Stimulated activated CD8-positive, alpha-beta memory T cell treated with anti-CD3 and anti-CD28 coated beads, Interleukin-15, amount 100 ng/mL, for 24 hours (primary cell): ENCODE measurements at regions not wholly inside any gene's neighbourhood (a gene's known extent, or its start where the extent isn't known, plus 50 kb on each side); places are given as distances from the start of the nearest gene placed in this dataset.
"Not testable (repeated sequence)": the region's sequence is repeated elsewhere in the genome, so short reads cannot be mapped to it uniquely, and the experiment has no call there.

Source experiments
- DNase-seq: peaks from one replicate; pipeline ENCODE4 v3.0.0-alpha.2; 2020; ENCODE audit warnings: low read depth

- not testable (repeated sequence) for DNase-seq
These were observed 999.3 kb upstream of the ZEB2 start for GRCh38 chr2:145519254-145519653.

GRCh38 chr2:145511946-145512345 is 992.0 kb upstream of the ZEB2 start:
- no peak for DNase-seq

GRCh38 chr2:145503511-145503910 is 983.6 kb upstream of the ZEB2 start:
- no peak for DNase-seq

GRCh38 chr2:145501920-145502319 is 982.0 kb upstream of the ZEB2 start:
- DNase-seq: no peak

GRCh38 chr2:145495590-145495989 is 975.7 kb upstream of the ZEB2 start:
- no peak for DNase-seq

- no peak for DNase-seq
These were observed 974.5 kb upstream of the ZEB2 start for GRCh38 chr2:145494441-145494840.

- no peak for DNase-seq
These were observed 968.7 kb upstream of the ZEB2 start for GRCh38 chr2:145488571-145488970.

- DNase-seq: no peak
These were observed 964.7 kb upstream of the ZEB2 start for GRCh38 chr2:145484448-145485097.

- no peak for DNase-seq
These were observed 963.9 kb upstream of the ZEB2 start for GRCh38 chr2:145483854-145484253.

GRCh38 chr2:145481334-145481922 is 961.5 kb upstream of the ZEB2 start:
- DNase-seq: no peak

- DNase-seq: no peak
These were observed 944.9 kb upstream of the ZEB2 start for GRCh38 chr2:145464866-145465265.

- DNase-seq: no peak
These were observed 940.2 kb upstream of the ZEB2 start for GRCh38 chr2:145460112-145460511.

- no peak for DNase-seq
These were observed 911.4 kb upstream of the ZEB2 start for GRCh38 chr2:145431181-145431951.

- no peak for DNase-seq
These were observed 903.9 kb upstream of the ZEB2 start for GRCh38 chr2:145423809-145424208.

GRCh38 chr2:145422576-145422975 is 902.7 kb upstream of the ZEB2 start:
- DNase-seq: no peak

- no peak for DNase-seq
These were observed 901.9 kb upstream of the ZEB2 start for GRCh38 chr2:145421841-145422240.

GRCh38 chr2:145416640-145417039 is 896.7 kb upstream of the ZEB2 start:
- DNase-seq: no peak

GRCh38 chr2:145415151-145415550 is 895.2 kb upstream of the ZEB2 start:
- no peak for DNase-seq

GRCh38 chr2:145413261-145414030 is 893.5 kb upstream of the ZEB2 start:
- no peak for DNase-seq

- no peak for DNase-seq
These were observed 892.2 kb upstream of the ZEB2 start for GRCh38 chr2:145412155-145412554.

GRCh38 chr2:145411493-145411892 is 891.6 kb upstream of the ZEB2 start:
- no peak for DNase-seq

- DNase-seq: no peak
These were observed 890.2 kb upstream of the ZEB2 start for GRCh38 chr2:145410086-145410485.

GRCh38 chr2:145408980-145409379 is 889.1 kb upstream of the ZEB2 start:
- no peak for DNase-seq
